ENCODE measurements at regions not wholly inside any gene's neighbourhood (a gene's known extent, or its start where the extent isn't known, plus 50 kb on each side); places are given as distances from the start of the nearest gene placed in this dataset.

GRCh38 chr12:98074286-98074685, 441.1 kb upstream of the TMPO start:
- BruUV-seq (replicated peaks) = no TSS peak
- no peaks in the 10 kb centered on the region for H3K4me1 ChIP-seq (ENCODE audit: control insufficient read depth, insufficient read depth, low read length)
- H3K27ac ChIP-seq (ENCODE audit: control insufficient read depth, insufficient read depth) = no peak overlapping the region
- no peak for FAIRE-seq
- no peak overlapping the region for H3K4me2 ChIP-seq (ENCODE audit: control insufficient read depth, insufficient read depth)
- H3K9ac ChIP-seq (ENCODE audit: control insufficient read depth, insufficient read depth, low read length) = no peak overlapping the region
- no peak for DNase-seq (ENCODE audit: low read depth, low spot score)
- no peaks in the 10 kb centered on the region for H3K36me3 ChIP-seq (ENCODE audit: control insufficient read depth in 2 of 2, insufficient read depth in 2 of 2, low read length in 1 of 2)
- WGBS (ENCODE audit: insufficient coverage, insufficient replicate concordance, low lambda C conversion rate, missing lambda C conversion rate) = 2% methylated on average over 2 of the region's 2 CpGs
- RAD21 ChIA-PET (ENCODE audit: unreplicated experiment) = no interaction called here
- SMC1A ChIA-PET (ENCODE audit: uncharacterized antibody, unreplicated experiment) = no interaction called here
- no peak for ATAC-seq
- no peak overlapping the region for H3K4me3 ChIP-seq
- TF ChIP-seq SRF (IDR thresholded peaks at IDR 0.05; ENCODE audit: low read depth in 2 of 2, low read length in 2 of 2) (no peak), IKZF1 (conservative IDR thresholded peaks at IDR 0.05) (no peak), ZBTB11 (CRISPR knock-in tag; IDR thresholded peaks at IDR 0.05) (no peak), ZNF24 (IDR thresholded peaks at IDR 0.05) (no peak), ZBTB40 (IDR thresholded peaks at IDR 0.05; ENCODE audit: borderline replicate concordance) (no peak), PKNOX1 (IDR thresholded peaks at IDR 0.05) (no peak), POLR2AphosphoS2 (IDR thresholded peaks at IDR 0.05; ENCODE audit: low read depth, low read length) (no peak), SUPT20H (IDR thresholded peaks at IDR 0.05; ENCODE audit: borderline replicate concordance, control insufficient read depth, low read depth, low read length) (no peak), TCF7 (IDR thresholded peaks at IDR 0.05; ENCODE audit: borderline replicate concordance) (no peak)
- H2AFZ ChIP-seq (ENCODE audit: control insufficient read depth, low read depth, low read length) = no peak overlapping the region
- CTCF ChIA-PET = no interaction called here
- in situ Hi-C loops (cut with MboI) (no loop called here), intact Hi-C loops (cut with micrococcal nuclease; ENCODE audit: unreplicated experiment) (no loop called here)
- POLR2A ChIA-PET = no interaction called here
- no peaks in the 10 kb centered on the region for H3K9me3 ChIP-seq (replicated peaks; ENCODE audit: control insufficient read depth, insufficient read depth, low read length)
- no peaks in the 10 kb centered on the region for H4K20me1 ChIP-seq (ENCODE audit: control insufficient read depth, insufficient read depth)
- no peaks in the 10 kb centered on the region for H3K27me3 ChIP-seq (replicated peaks in 1 of 2; ENCODE audit: control insufficient read depth in 2 of 2, insufficient read depth in 2 of 2, low read length in 1 of 2)
- no peaks in the 10 kb centered on the region for H3K79me2 ChIP-seq (ENCODE audit: control insufficient read depth, insufficient read depth, low read length)
